HCT116 (cell line): ENCODE measurements at regions not wholly inside any gene's neighbourhood (a gene's known extent, or its start where the extent isn't known, plus 50 kb on each side); places are given as distances from the start of the nearest gene placed in this dataset.
A peak's percentile ranks its signal among the peaks of the same experiment; 100 is the strongest.

Experiments
- ATAC-seq: fragments of 200-7000 bp; cut with Tn5 transposase; 2 replicates; pipeline ENCODE4 v1.9.1; 2020; ENCODE audit warnings: mild to moderate bottlenecking, moderate library complexity
- BruUV-seq: library from RNA; stranded (reverse); fragments of 400-500 nt; replicated peaks from 2 replicates; lab custom pipeline; 2021; lab: Mats Ljungman, UMichigan
- CTCF ChIA-PET: fragments of 300-600 bp; sonication (Branson Sonifier 250); formaldehyde crosslinking; loops from one replicate; lab custom pipeline; 2021; ENCODE audit warnings: antibody characterized with exemption; lab: Charles Lee
- POLR2A ChIA-PET: fragments of 300-600, 350-600 bp; sonication (Branson Sonifier 250); formaldehyde crosslinking; loops from one replicate; lab custom pipeline; 2021; ENCODE audit warnings: antibody characterized with exemption; lab: Charles Lee
- RAD21 ChIA-PET, 2 experiments: fragments of 300-600 bp; sonication (Branson Sonifier 250); formaldehyde crosslinking; loops; one replicate each; lab custom pipeline; 2023; ENCODE audit warnings: low total read pairs in 2 of 2; ENCODE audit not compliant: uncharacterized antibody in 2 of 2, unreplicated experiment in 2 of 2, low non-redundant PET in 1 of 2; lab: Charles Lee
- DNase-seq: peaks from one replicate; pipeline ENCODE4 v3.0.0-alpha.2; 2010; ENCODE audit warnings: low read depth, low spot score
- H2AFZ ChIP-seq: fragments of 200-600 bp; shearing (Covaris generic), sonication (generic); 2 replicates; pipeline ENCODE4 v1.6.1; 2017; ENCODE audit warnings: low read depth, mixed run types, mixed read lengths, antibody characterized with exemption, low read length; ENCODE audit not compliant: poor library complexity, severe bottlenecking
- H3K27ac ChIP-seq: 2 replicates; pipeline ENCODE4 v1.5.1; 2012; ENCODE audit warnings: low read depth, low read length
- H3K27me3 ChIP-seq: fragments of 200-600 bp; sonication (generic); 2 replicates; pipeline ENCODE4 v1.6.1; 2016; ENCODE audit warnings: mixed run types, low read length, mixed read lengths; ENCODE audit not compliant: insufficient read depth
- H3K36me3 ChIP-seq, 2 experiments: fragments of 200-500 bp in 1 of 2; fragments of 200-600 bp in 1 of 2; sonication (Bioruptor generic) in 1 of 2; sonication (generic) in 1 of 2; 2 replicates each; pipeline versions ENCODE4 v1.5.1 to v1.6.1; 2014 to 2016; ENCODE audit warnings: low read length in 2 of 2, inconsistent platforms in 1 of 2, mixed read lengths in 1 of 2, mixed run types in 1 of 2; ENCODE audit not compliant: insufficient read depth in 2 of 2, control insufficient read depth in 1 of 2
- H3K4me1 ChIP-seq, 2 experiments: fragments of 200-600 bp in 1 of 2; sonication (generic) in 1 of 2; 2 replicates each; pipeline versions ENCODE4 v1.5.1 to v1.6.1; 2012 to 2017; ENCODE audit warnings: low read length in 2 of 2, inconsistent platforms in 1 of 2, mild to moderate bottlenecking in 1 of 2, mixed read lengths in 1 of 2, mixed run types in 1 of 2, moderate library complexity in 1 of 2; ENCODE audit not compliant: insufficient read depth in 2 of 2, control insufficient read depth in 1 of 2
- H3K4me2 ChIP-seq: fragments of 200-600 bp; sonication (generic); 2 replicates; pipeline ENCODE4 v1.6.1; 2017; ENCODE audit warnings: mixed run types, low read length, mixed read lengths
- H3K4me3 ChIP-seq, 2 experiments: fragments of 200-600 bp in 1 of 2; sonication (generic) in 1 of 2; replicated peaks in 1 of 2; 2 replicates each; pipeline ENCODE4 v1.5.1; 2011 to 2016; ENCODE audit warnings: low read length in 2 of 2, control low read depth in 1 of 2, low read depth in 1 of 2, mild to moderate bottlenecking in 1 of 2, mixed read lengths in 1 of 2, mixed run types in 1 of 2
- H3K79me2 ChIP-seq: fragments of 200-600 bp; sonication (generic); 2 replicates; pipeline ENCODE4 v1.6.1; 2017; ENCODE audit warnings: mild to moderate bottlenecking, mixed run types, low read length, moderate library complexity, mixed read lengths; ENCODE audit not compliant: insufficient read depth
- H3K9ac ChIP-seq: fragments of 200-600 bp; sonication (generic); 2 replicates; pipeline ENCODE4 v1.6.1; 2016; ENCODE audit warnings: low read length, mixed read lengths
- H3K9me2 ChIP-seq: fragments of 200-600 bp; sonication (generic), shearing (Covaris generic); 2 replicates; pipeline ENCODE4 v1.6.1; 2017; ENCODE audit warnings: mixed run types, mild to moderate bottlenecking, moderate library complexity; ENCODE audit not compliant: insufficient read depth
- H3K9me3 ChIP-seq, 2 experiments: fragments of 200-500 bp in 1 of 2; fragments of 200-600 bp in 1 of 2; sonication (Bioruptor generic) in 1 of 2; sonication (generic) in 1 of 2; 2 replicates each; pipeline ENCODE4 v1.6.1; 2014 to 2017; ENCODE audit warnings: low read length in 2 of 2, mixed read lengths in 2 of 2, inconsistent platforms in 1 of 2, low read depth in 1 of 2, mild to moderate bottlenecking in 1 of 2, mixed run types in 1 of 2, moderate library complexity in 1 of 2; ENCODE audit not compliant: control insufficient read depth in 1 of 2, insufficient read depth in 1 of 2
- H4K20me1 ChIP-seq: fragments of 200-600 bp; sonication (generic), shearing (Covaris generic); 2 replicates; pipeline ENCODE4 v1.6.1; 2017; ENCODE audit warnings: mixed run types, mild to moderate bottlenecking, moderate library complexity; ENCODE audit not compliant: insufficient read depth
- CBX3 ChIP-seq: IDR thresholded peaks from 2 replicates; pipeline ENCODE4 v1.6.1; 2012; ENCODE audit warnings: low read depth
- CEBPB ChIP-seq: IDR thresholded peaks from 2 replicates; pipeline ENCODE4 v1.6.1; 2012; ENCODE audit warnings: low read depth
- EZH2 ChIP-seq: fragments of 200-600 bp; sonication (generic); IDR thresholded peaks from 2 replicates; pipeline ENCODE4 v1.6.1; 2017; ENCODE audit warnings: antibody characterized with exemption, mixed run types
- EZH2phosphoT487 ChIP-seq: fragments of 200-600 bp; IDR thresholded peaks from 2 replicates; pipeline ENCODE4 v1.6.1; 2018; ENCODE audit warnings: antibody characterized with exemption, borderline replicate concordance
- FOSL1 ChIP-seq: IDR thresholded peaks from 2 replicates; pipeline ENCODE4 v1.6.1; 2012; ENCODE audit warnings: low read depth
- JUND ChIP-seq: IDR thresholded peaks from 2 replicates; pipeline ENCODE4 v1.6.1; 2012
- POLR2A ChIP-seq: IDR thresholded peaks from 2 replicates; pipeline ENCODE4 v1.7.0; 2011; ENCODE audit warnings: borderline replicate concordance; ENCODE audit not compliant: insufficient read depth, insufficient read length; ENCODE audit errors: extremely low read depth
- RAD21 ChIP-seq: IDR thresholded peaks from 2 replicates; pipeline ENCODE4 v1.6.1; 2012; ENCODE audit warnings: low read depth, mild to moderate bottlenecking
- REST ChIP-seq: IDR thresholded peaks from 2 replicates; pipeline ENCODE4 v1.6.1; 2012; ENCODE audit warnings: low read depth
- SIN3A ChIP-seq: IDR thresholded peaks from 2 replicates; pipeline ENCODE4 v1.6.1; 2012; ENCODE audit warnings: low read depth
- SP1 ChIP-seq: IDR thresholded peaks from 2 replicates; pipeline ENCODE4 v1.6.1; 2012; ENCODE audit warnings: low read depth
- ZNF274 ChIP-seq: fragments of 200-500 bp; sonication (Bioruptor generic); IDR thresholded peaks from 2 replicates; pipeline ENCODE4 v1.6.1; 2014; ENCODE audit warnings: mild to moderate bottlenecking, low read depth, low read length, inconsistent platforms
- intact Hi-C: fragments of 100-400 bp; cut with micrococcal nuclease; formaldehyde crosslinking; loops from 2 replicates; pipeline ENCODE4 v1.10.0; 2022

GRCh38 chr7:81298951-81299666 lies 380.3 kb upstream of the SEMA3C start:
- Histone ChIP-seq H3K4me3 (peak overlapping the region in 1 of 2 experiments; percentile 10; a peak in 1 of 4 replicates), H2AFZ (peak overlapping the region; percentile 75), H3K27me3 (no peaks in the 10 kb centered on the region), H3K9me2 (no peaks in the 10 kb centered on the region), H4K20me1 (no peaks in the 10 kb centered on the region), H3K9ac (no peak overlapping the region), H3K4me2 (peak overlapping the region; percentile 56), H3K79me2 (no peaks in the 10 kb centered on the region), H3K36me3 (no peaks in the 10 kb centered on the region), H3K27ac (no peak overlapping the region), H3K4me1 (peaks cover 17 to 20% of the 10 kb centered on the region in 2 experiments; a peak in 3 of 4 replicates), H3K9me3 (no peaks in the 10 kb centered on the region)
- ChIA-PET CTCF (no interaction called here), RAD21 (no interaction called here), POLR2A (no interaction called here)
- intact Hi-C loops: no loop called here
- DNase-seq: peak; percentile 29
- TF ChIP-seq JUND: peak; percentile 19; the same call in 1 of the 2 replicates
- TF ChIP-seq POLR2A: no peak
- TF ChIP-seq EZH2: no peak
- TF ChIP-seq SP1: 0 out of 2 replicates have a peak, but pooled peaks have one; percentile 33
- no peak for TF ChIP-seq REST
- TF ChIP-seq SIN3A: no peak
- TF ChIP-seq ZNF274: no peak
- no peak for TF ChIP-seq RAD21
- no peak for TF ChIP-seq EZH2phosphoT487
- no peak for TF ChIP-seq CEBPB
- 0 out of 2 replicates have a peak, but pooled peaks have one; percentile 12 for TF ChIP-seq FOSL1
- no peak for TF ChIP-seq CBX3
- BruUV-seq: no TSS peak
- ATAC-seq: peak; percentile 94
